22Rv1 (cell line): ENCODE measurements at regions not wholly inside any gene's neighbourhood (a gene's known extent, or its start where the extent isn't known, plus 50 kb on each side); places are given as distances from the start of the nearest gene placed in this dataset.

Source experiments
- CTCF ChIP-seq: fragments of 450-650 bp; IDR thresholded peaks from 2 replicates; pipeline ENCODE4 v1.5.1; 2017; ENCODE audit warnings: mild to moderate bottlenecking
- ZFX ChIP-seq: fragments of 450-650 bp; IDR thresholded peaks from 2 replicates; pipeline ENCODE4 v1.6.1; 2017; ENCODE audit warnings: antibody characterized with exemption, borderline replicate concordance

DNA sequence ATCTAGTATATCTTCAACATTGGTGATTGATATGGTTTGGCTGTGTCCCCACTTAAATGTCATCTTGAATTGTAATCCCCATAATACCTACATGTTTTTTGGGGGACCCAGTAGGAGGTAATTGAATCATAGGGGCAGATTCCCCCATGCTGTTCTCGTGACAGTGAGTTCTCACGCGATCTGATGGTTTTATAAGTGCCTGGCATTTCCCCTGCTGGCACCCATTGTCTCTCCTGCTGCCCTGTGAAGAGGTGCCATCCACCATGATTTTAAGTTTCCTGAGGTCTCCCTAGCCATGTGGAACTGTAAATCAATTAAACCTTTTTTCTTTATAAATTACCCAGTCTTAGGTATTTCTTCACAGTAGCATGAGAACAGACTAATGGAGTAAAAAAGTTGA lies 1094.6 kb downstream of the ROBO2 start:
- TF ChIP-seq CTCF, result no peak
- TF ChIP-seq ZFX, result no peak
